ENCODE measurements at regions not wholly inside any gene's neighbourhood (a gene's known extent, or its start where the extent isn't known, plus 50 kb on each side); places are given as distances from the start of the nearest gene placed in this dataset.

- intact Hi-C loops (cut with micrococcal nuclease) = no loop called here
- Histone ChIP-seq H3K4me2 (replicated peaks; ENCODE audit: extremely low read depth, low read length, poor library complexity, severe bottlenecking) (no peak overlapping the region), H3K27me3 (ENCODE audit: control insufficient read depth in 2 of 2, insufficient read depth in 2 of 2, low read length in 2 of 2) (peaks cover 0 to 12% of the 10 kb centered on the region in 2 donors), H3K27ac (ENCODE audit: low read depth in 1 of 2, low read length in 2 of 2) (no peak overlapping the region), H3K4me3 (replicated peaks in 1 of 3; ENCODE audit: low read depth in 2 of 3, low read length in 3 of 3) (no peak overlapping the region), H3K36me3 (replicated peaks in 1 of 2; ENCODE audit: control insufficient read depth in 1 of 2, insufficient read depth in 2 of 2, low read length in 2 of 2) (no peaks in the 10 kb centered on the region), H4K20me1 (ENCODE audit: insufficient read depth, low read length) (no peaks in the 10 kb centered on the region), H3K79me2 (ENCODE audit: insufficient read depth, low read length) (no peaks in the 10 kb centered on the region), H2AFZ (ENCODE audit: insufficient read depth, low read depth, low read length, poor library complexity, severe bottlenecking) (no peak overlapping the region), H3K4me1 (ENCODE audit: control insufficient read depth in 1 of 2, insufficient read depth in 2 of 2, low read length in 2 of 2) (peaks cover 53 to 54% of the 10 kb centered on the region in 2 donors), H3K9me3 (replicated peaks in 1 of 2; ENCODE audit: control insufficient read depth in 1 of 2, insufficient read depth in 1 of 2, low read length in 2 of 2) (no peaks in the 10 kb centered on the region), H3K9ac (ENCODE audit: insufficient read depth, low read length, poor library complexity, severe bottlenecking) (no peak overlapping the region)
- peak in 2 of 3 donors; percentile 35 to 68 for DNase-seq
- 96% methylated on average over 6 of the region's 12 CpGs for WGBS (ENCODE audit: insufficient coverage)
- Mint-ChIP-seq H3K27ac (peak overlapping the region in 6 of 7 donors; percentile 21 to 86 (median 78)), H3K4me3 (peak overlapping the region in 1 of 2 donors; percentile 42), H3K9me3 (peaks cover 0 to 3% (median 0%) of the 10 kb centered on the region in 7 donors), H3K27me3 (ENCODE audit: low read depth in 3 of 3) (peaks cover 8 to 19% (median 18%) of the 10 kb centered on the region in 3 donors), H3K4me1 (peaks cover 52% of the 10 kb centered on the region), H3K36me3 (no peaks in the 10 kb centered on the region)
- no peak for TF ChIP-seq CTCF (IDR thresholded peaks at IDR 0.05)
Observed at GRCh38 chr7:128155100-128155740, 85.9 kb upstream of the LEP start.

- H3K27me3 ChIP-seq (ENCODE audit: control insufficient read depth in 2 of 2, insufficient read depth in 2 of 2, low read length in 2 of 2) = peaks cover 14 to 31% of the 10 kb centered on the region in 2 donors
- H3K27ac Mint-ChIP-seq = no peak overlapping the region
- H3K9me3 Mint-ChIP-seq = peaks cover 0 to 8% (median 1%) of the 10 kb centered on the region in 7 donors
- H3K36me3 ChIP-seq (replicated peaks in 1 of 2; ENCODE audit: control insufficient read depth in 1 of 2, insufficient read depth in 2 of 2, low read length in 2 of 2) = no peaks in the 10 kb centered on the region
- no peak overlapping the region for H3K4me3 ChIP-seq (replicated peaks in 1 of 3; ENCODE audit: low read depth in 2 of 3, low read length in 3 of 3)
- 100% methylated on average over 3 of the region's 7 CpGs for WGBS (ENCODE audit: insufficient coverage)
- H3K9ac ChIP-seq (ENCODE audit: insufficient read depth, low read length, poor library complexity, severe bottlenecking) = no peak overlapping the region
- H3K4me3 Mint-ChIP-seq = no peak overlapping the region
- no peaks in the 10 kb centered on the region for H3K36me3 Mint-ChIP-seq
- DNase-seq = no peak
- no peak for TF ChIP-seq CTCF (IDR thresholded peaks at IDR 0.05)
- peaks cover 26 to 27% of the 10 kb centered on the region in 2 donors for H3K4me1 ChIP-seq (ENCODE audit: control insufficient read depth in 1 of 2, insufficient read depth in 2 of 2, low read length in 2 of 2)
- no peaks in the 10 kb centered on the region for H4K20me1 ChIP-seq (ENCODE audit: insufficient read depth, low read length)
- H3K27ac ChIP-seq (ENCODE audit: low read depth in 1 of 2, low read length in 2 of 2) = no peak overlapping the region
- H3K27me3 Mint-ChIP-seq (ENCODE audit: low read depth in 3 of 3) = peaks cover 28 to 38% (median 29%) of the 10 kb centered on the region in 3 donors
- intact Hi-C loops (cut with micrococcal nuclease) = no loop called here
- H3K79me2 ChIP-seq (ENCODE audit: insufficient read depth, low read length) = no peaks in the 10 kb centered on the region
- H2AFZ ChIP-seq (ENCODE audit: insufficient read depth, low read depth, low read length, poor library complexity, severe bottlenecking) = no peak overlapping the region
- no peak overlapping the region for H3K4me2 ChIP-seq (replicated peaks; ENCODE audit: extremely low read depth, low read length, poor library complexity, severe bottlenecking)
- H3K4me1 Mint-ChIP-seq = peaks cover 25% of the 10 kb centered on the region
- H3K9me3 ChIP-seq (replicated peaks in 1 of 2; ENCODE audit: control insufficient read depth in 1 of 2, insufficient read depth in 1 of 2, low read length in 2 of 2) = no peaks in the 10 kb centered on the region
Observed at GRCh38 chr7:128157906-128158305, 83.2 kb upstream of the LEP start.

Data from CD14-positive monocyte (primary cell).